SW 1271 (cell line): ENCODE measurements at regions not wholly inside any gene's neighbourhood (a gene's known extent, or its start where the extent isn't known, plus 50 kb on each side); places are given as distances from the start of the nearest gene placed in this dataset.

ENCODE experiments used
- DNase-seq, 2 experiments: peaks; one replicate each; lab custom pipeline; 2025; lab: John Stamatoyannopoulos, UW

DNA sequence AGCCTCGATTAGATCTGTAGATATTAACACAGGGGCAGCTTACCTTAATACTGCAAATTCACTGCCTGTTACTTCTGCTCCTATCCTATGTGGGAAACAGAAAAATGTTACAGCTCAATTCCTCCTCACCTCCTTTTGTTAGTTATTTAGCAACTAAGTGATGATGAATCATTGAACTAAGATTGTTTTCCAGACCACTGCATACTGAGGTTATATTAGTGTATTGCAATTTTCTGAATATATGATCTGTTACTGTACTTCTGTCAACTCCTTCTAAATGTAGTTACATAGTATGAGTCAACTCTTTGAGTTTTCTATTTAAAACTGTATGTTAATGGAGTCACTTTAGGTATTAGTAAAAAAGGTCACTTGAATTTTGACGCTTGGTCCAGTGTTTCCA lies 331.5 kb upstream of the SLCO3A1 start:
- no peak for DNase-seq

DNA sequence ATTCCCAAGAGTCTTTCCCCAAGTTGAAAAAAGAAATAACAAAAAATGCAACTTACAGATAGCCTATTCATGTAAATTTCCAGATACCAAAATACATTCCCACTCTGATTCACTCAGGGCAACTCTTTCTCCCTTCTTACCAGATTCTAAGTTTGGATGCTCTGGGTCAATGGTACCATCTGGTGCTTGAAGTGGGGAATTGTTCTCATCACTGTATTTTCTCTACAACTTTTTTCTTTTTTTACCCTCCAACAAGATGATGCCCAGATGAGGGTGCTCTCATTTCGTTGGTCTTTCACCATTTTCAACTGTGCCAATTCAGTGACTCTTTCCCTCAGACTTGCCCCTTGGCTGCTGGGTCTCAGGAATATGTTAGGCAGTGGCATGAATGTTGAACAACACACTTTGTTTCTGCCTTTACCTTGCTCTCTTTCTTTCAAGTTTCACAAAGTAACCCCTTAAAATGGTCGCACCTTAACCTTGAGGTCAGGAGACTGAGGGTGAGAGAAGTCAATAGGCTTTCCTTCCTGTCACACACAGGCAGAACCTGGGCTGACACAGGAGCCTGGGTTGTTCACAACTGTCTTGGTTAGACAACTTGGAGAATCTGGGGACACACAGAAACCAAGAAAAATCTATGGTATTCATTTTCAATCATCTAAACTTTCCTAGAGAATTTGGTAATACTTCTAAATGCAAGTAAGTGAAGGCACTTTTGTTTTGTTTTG lies 330.7 kb upstream of the SLCO3A1 start:
- no peak for DNase-seq

DNA sequence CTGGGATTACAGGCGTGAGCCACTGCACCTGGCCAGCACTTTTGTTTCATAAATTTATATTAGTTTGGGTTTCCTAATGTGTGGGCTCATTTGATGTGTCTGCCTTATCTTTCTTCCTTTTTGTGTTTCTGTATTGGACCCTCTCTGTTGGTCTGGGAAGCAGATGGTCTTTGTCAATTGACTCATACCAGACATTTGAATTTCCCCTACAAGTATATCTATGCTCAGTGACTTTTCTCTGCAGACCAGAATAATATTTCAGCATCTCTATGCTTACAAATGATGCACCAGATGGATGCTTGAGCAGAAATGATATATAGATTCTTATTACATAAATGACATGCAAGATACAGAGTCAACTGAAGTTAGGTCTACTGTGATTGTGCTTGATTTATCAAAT lies 329.9 kb upstream of the SLCO3A1 start:
- DNase-seq = no peak

DNA sequence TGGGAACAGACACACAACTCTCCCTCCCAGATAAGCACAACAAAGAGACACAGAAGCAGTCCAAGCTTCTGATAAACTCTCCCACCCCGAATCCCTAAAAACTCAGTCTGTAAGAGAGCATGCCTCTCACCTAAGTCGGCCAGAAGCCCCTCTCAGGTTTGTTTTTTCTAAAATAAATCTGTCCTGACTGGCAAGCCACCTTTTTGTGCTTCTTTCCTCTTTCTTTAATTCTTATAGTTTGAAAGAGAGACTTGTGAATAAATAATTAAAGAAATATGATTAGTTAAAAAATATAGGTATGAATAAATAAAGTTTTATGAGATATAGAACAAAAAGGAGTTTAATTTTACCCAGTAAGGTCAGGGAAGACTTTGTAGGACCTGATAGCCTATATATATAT lies 329.0 kb upstream of the SLCO3A1 start:
- DNase-seq = no peak

DNA sequence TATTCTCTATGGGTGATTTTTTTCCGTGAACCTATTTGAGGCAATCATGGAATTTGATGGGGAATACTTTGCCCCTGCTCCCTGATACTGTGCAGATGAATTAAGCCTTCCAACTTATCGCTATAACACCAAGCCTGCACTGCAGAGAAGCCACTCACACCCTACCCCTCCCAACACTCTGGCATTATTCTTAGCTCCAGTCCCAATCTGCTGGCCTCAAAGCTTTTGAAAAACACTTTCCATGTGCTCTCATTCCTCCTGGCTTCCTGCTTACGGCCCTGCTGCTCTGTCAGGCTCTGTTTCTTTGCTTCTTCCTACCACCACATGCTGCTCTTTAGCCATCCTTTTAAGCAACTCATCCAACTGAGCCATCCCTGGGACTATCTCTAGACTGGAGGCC lies 327.8 kb upstream of the SLCO3A1 start:
- no peak for DNase-seq

DNA sequence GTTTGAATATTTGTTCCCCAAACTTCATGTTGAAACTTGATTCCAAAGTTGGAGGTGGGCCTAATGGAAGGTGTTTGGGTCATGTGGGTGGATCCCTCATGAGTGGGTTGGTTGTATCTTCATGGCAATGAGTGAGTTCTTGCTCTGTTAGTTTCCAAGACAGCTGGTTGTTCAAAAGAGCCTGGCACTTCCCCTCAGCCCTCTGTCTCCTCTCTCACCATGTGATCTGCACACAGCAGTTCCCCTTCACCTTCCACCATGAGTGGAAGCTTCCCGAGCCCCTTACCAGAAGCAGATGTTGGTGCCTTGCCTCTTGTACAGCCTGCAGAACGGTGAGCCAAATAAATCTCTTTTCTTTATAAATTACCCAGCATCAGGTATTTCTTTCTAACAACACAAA lies 327.1 kb upstream of the SLCO3A1 start:
- DNase-seq = no peak

DNA sequence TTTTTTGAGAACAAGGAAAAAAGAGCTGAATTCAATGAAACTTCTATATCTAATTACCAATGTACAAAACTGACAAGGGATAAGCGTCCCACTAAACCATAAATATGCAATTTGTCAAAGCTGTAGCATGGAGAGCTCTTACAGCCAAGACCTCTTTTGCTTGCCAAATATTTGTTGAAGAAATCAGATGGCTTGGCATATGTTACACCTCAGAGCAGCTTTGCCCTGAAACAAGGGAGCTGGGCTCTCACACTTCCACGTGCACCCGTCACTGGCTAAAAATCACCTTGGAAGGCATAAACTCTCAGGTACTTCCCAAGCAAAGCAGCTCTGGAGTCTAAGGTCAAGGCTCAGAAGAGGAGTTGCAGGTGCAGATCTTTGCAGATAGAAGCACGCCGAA lies 324.7 kb upstream of the SLCO3A1 start:
- no peak for DNase-seq

DNA sequence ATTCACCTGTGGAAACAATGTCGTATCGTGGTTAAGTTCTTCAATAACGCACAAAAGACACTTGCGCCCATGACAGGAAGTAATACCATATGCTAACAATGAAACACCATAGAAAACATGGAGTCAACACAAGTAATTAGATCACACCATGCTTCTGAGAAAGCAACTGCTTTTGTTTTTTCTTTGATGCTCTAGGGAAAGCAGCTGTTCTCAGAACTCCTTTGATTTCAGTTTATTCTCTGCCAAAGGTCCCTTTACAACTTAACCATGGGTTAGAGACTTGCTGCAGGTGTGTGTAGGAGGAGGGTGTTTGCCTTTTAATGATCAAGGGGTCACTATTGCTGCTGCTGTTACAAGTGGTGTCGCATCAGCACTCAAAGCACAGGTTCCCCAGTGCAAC lies 324.0 kb upstream of the SLCO3A1 start:
- no peak for DNase-seq

DNA sequence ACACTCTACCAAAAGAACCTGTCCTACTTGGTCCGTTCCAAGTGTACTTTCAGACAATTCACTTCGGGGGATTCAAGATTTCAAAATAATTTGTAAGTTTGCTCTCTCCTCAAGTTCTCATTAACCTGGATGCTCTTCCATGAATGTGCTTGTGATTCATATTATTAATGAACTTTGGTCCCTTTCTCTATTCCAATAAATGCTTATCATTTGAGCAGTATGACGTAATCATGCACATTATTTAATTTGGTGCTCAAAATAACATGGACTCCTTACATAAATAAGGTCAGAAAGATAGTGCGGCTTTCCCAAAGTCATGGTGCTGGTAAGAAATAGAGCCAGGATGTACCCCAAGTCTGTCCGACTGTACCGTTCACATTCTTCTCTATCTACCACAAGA lies 323.2 kb upstream of the SLCO3A1 start:
- DNase-seq = no peak

DNA sequence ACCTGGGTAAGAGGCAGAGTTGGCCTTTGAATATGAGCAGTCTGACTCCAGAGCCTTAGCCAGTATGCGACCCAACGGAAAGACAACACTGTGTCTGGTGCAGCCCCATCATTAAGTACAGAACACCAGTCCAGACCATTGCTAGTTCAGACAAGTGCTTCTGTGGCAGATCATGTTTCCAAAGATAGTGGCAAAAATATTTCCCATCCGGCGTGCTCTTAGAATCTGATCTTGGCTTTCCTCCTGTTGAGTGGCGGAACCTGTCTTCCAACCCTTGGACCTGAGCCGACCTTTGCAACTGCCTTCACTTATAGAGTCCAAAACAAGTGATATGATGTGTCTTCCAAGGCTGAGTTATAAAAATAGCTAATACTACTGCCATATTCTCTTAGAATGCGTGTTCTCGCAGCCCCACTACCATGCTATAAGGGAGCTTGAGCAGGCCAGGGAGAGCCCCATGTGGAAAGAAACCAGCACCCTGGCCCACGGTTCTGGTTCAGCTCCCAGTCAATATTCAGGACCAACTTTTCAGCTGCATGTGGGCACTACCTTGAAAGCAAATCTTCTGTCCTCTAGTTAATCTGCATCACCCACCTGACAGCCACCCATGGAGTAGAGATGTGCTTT lies 322.4 kb upstream of the SLCO3A1 start:
- no peak for DNase-seq

DNA sequence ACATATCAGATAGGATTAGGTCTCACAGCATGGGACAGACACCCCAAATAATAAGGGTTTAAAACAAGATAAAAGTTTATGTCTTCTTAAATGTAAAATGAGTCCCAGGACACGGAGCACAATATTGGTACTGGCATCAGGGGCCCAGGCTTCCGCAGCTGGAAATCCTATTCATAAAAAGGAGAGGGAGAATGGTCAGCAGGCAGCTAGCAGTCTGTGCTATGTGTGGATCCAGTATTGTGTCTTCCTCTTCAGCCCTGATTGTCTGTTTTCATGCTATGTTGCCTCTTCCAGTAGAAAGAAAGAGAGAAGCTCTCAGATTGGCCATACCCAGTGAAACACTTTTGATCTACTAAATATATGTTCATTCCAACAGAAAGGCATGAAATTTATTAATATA lies 319.3 kb upstream of the SLCO3A1 start:
- no peak for DNase-seq

DNA sequence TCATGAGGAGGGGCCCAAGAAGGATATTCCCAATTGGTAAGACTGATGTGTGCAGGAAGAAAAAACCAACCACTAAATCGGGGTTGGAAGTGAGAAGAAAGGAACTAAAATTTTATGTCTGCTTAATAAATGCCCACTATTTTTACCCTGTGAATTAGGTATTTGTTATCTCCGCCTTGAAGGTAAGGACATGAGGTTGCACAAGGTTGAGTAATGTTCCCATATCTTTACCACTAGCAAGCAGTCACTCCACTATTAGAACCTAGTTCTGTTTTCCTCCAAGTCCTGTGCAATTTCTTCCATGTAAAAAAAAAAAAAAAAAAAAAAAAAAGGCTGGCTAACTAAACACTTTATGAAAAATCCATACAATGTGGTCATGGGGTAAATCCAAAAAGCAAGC lies 318.5 kb upstream of the SLCO3A1 start:
- no peak for DNase-seq

DNA sequence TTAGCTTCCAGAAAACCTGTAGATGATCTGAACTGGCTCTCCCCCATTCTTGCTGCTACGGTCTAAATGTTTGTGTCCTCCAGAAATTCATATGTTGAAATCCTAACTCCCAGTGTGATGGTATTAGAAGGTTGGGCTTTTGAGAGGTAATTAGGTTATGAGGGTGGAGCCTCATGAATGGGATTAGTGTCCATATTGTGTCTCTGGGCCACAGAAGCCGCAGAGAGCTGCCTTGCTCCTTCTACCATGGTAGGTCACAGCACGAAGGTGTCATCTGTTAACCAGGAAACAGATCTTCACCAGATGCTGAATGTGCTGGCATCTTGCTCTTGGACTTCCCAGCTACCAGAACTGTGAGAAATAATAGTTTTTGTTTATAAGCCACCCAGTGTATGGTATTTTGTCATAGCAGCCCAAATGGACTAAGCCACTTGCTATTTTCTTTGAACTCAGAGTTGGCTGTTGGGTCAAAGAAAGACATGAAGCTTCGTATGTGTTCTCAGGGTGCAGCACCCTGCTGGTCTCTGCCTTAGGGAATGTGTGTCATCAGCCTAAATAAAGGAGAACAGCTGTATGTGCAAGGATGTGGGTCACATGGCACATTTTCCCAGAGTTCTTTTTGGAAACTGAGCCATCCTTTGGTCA lies 317.5 kb upstream of the SLCO3A1 start:
- no peak for DNase-seq

DNA sequence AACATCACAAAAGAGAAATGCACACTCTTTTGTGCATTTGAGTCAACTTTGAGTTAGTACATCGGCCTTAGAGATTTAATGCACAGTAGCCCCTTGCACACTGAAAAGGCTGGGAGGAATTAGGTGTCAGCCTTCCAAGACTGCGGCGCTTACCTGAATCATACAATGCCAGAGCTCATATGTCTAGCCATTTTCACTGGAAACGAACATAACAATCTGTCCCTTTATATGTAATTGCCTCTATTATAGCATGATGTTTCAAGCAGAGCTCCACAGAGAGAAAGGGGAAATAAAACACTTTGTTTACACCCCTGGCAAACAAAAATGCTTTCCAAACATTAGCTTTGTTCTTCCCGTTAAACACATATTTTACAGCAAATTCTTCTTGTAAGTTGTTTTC lies 315.7 kb upstream of the SLCO3A1 start:
- DNase-seq = no peak

DNA sequence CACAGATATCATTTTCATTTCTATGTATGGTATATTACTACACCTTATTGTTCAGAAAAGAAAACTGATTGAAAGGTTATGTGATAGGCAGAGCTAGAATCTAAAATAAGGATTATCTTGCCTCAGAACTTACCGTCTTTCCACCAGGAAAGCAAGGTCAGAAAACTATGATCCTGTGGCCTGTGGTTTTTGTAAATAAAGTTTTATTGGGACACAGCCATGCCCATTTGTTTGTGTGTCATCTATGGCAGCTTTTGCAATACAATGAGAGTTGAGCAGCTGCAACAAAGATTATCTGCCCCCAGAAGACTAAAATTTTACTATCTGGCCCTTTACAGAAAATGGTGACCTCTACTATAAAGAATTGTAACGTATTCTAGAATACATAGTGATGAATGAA lies 314.7 kb upstream of the SLCO3A1 start:
- no peak for DNase-seq

DNA sequence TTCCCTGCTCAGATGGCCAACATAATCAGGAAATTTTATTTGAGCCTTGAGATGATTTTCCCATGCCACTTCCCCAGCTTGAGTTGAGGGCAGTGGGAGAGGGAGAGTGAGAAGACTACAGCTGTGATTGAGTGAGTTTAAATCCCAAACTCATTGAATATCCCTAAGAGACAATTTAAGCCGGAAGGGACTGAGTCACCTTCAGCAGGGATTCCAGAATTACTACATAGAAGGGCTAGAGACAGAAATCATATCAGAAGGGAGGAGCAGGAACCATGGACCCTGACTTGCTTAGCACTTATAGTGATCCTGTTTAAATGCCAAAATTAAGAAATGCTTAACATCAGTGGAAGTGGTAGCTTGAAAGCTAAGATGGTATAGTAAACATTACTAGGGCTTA lies 312.2 kb upstream of the SLCO3A1 start:
- no peak for DNase-seq

DNA sequence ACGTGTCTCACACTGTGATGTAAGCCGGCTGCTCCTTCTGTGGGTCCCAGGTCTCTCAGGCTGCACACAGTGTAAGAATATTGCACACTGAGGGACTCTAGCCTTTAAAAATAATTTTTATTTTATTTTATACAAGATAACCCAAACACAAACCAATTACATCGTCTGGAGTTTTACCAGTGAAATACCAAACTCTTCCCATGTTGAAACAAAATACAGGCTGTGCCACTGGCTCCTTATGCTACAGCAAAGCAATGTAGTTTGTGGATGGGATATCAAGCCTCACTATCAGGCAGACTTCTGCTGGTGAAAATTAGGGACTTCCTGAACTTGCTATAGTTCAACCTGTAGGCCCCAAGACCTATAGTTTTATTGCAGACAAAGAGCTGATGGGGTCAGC lies 311.3 kb upstream of the SLCO3A1 start:
- DNase-seq = no peak

DNA sequence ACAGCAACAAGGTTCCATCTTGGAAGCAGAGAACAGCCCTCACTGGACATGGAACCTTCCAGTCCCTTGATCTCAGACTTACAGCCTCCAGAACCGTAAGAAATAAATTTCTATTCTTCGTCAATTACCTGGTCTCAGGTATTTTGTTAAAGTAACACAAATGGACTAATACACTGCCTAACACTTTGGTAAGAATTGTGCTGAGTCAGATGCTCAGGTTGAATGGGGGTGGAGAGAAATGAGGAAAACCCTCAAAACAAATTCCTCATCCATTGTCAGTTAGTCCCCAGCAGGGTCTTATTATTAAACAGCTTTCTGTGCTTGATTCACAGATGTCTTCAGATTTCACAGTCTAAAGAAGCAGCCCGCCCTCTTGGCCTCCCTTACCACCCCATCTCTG lies 306.2 kb upstream of the SLCO3A1 start:
- DNase-seq = no peak

DNA sequence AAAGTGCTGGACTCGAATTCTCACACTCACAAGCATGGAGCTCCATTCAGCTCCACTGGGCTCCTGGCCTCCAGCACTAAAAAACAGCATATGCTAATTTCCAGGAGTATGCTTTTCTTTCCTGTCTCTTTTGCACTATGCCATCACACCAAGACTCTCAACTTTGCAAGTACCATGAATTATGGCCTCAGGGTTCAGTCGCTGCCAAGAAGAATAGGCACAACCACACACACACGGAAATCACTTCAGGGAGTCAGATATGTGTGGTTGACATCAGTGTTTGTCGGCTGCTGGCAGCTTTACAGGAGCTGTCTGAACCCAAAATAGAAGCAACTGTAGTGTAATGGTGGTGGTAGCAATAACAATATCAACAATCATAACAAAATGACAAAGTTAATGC lies 305.0 kb upstream of the SLCO3A1 start:
- DNase-seq = no peak

DNA sequence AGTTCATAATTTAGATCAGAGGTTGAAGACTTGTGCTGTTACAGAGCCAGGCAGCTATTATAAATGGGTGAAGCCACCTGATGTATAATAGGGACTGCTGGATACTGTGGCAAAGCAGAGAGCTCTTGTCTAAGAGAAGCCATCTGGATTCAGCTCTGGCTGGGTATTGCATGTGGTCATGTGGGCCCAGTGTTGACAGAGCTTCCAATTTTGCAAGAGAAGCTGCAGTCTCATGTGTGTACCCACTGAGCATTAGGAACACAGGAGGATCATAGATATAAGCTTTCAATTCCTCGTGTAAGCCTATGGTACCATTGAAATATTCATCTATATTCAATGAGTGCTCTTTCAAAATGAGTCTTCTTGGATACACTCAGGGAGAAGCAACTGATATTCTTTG lies 303.9 kb upstream of the SLCO3A1 start:
- DNase-seq = no peak

DNA sequence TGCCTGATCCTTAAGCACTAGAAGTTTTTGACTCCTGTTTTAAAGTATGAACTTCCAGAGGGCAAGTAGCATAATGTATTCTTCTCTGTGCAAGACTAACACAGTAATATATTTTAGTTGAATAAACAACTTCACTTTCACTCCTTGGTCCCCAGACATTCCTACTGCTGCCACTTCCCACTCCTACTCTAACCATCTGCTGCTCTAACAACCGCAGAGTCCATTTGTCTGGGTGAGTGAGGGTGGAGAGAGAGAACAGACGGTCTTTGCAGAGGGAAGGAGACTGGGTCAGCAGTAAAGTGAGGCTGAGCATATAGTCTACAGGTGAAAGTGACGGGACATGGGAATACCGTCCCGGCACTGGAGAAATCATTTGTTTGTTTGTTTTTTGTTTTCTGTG lies 301.0 kb upstream of the SLCO3A1 start:
- no peak for DNase-seq

DNA sequence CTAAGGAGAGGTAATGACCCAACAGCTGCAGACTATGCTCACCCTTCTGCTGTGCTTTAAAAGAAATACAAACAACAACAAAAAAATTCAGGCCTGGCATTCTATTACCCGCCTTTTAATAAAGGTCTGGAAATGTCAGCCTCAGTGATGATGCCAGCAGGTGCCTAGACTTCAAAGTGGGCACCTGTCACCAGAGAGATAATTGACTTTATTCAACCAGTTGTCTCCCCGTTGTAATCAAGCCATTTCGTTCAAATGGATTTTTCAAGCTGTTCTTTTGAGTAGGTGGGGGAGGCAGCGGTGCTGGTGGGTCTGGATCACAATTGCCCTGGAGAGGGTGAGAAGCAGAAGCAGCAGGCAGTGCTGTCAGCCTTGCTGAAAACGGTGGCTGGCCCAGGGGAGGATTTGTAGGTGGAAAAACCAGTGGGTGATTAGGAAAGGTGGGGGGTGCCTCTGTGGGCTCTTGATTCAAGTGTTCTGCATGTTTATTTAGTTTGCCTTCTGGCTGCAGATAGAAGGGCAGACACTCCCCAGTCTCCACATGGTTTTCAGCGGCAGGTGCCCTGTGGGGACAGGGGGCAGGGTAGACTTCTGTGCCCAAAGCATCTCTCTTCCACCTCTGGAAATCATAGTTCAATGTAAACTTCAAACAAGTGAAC lies 300.2 kb upstream of the SLCO3A1 start:
- DNase-seq = no peak

DNA sequence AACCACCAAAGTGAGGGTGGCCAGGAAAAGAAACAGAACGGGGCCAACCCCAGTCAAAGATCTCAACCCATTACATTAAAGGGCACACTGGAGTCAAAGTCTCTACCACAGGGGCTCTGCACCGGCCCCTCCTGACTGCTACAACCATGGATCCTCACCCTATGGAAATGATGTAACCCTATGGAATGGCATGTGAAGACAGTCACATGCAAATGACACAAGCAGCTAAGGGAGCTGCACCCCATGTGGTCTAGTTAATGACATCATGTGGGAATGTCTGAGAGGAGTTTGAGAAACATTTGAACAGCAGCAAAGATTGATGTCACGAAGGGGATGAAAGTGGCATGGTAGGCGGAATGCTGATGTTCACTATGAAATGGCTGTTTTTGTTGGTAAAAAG lies 298.2 kb upstream of the SLCO3A1 start:
- no peak for DNase-seq
